HepG2 (cell line): ENCODE measurements at regions not wholly inside any gene's neighbourhood (a gene's known extent, or its start where the extent isn't known, plus 50 kb on each side); places are given as distances from the start of the nearest gene placed in this dataset.

Experiments
- ATAC-seq: fragments of 200-7000 bp; cut with Tn5 transposase; 3 replicates; pipeline ENCODE4 v1.9.1; 2020; ENCODE audit warnings: mild to moderate bottlenecking, moderate library complexity
- BruUV-seq: library from RNA; stranded (reverse); fragments of 400-500 nt; replicated peaks from 2 replicates; lab custom pipeline; 2021; lab: Mats Ljungman, UMichigan
- CTCF ChIA-PET: fragments of 300-600 bp; formaldehyde crosslinking; extraction: SDS; loops from one replicate; lab custom pipeline; 2021; ENCODE audit warnings: low total read pairs, inconsistent platforms, low intra/inter-chr PET ratio; lab: Yijun Ruan, JAX
- POLR2A ChIA-PET: fragments of 350-600 bp; sonication (Branson Sonifier 250); formaldehyde crosslinking; loops from one replicate; lab custom pipeline; 2020; ENCODE audit warnings: antibody characterized with exemption, inconsistent platforms; lab: Yijun Ruan, JAX
- DNase-seq: peaks from one replicate; pipeline ENCODE4 v3.0.0-alpha.2; 2015; ENCODE audit warnings: low spot score
- FAIRE-seq: peaks from 3 replicates; lab custom pipeline; 2011; peaks lifted over from hg19 to GRCh38; lab: Jason Lieb, UNC
- H2AFZ ChIP-seq: one replicate; pipeline ENCODE4 v1.6.1; 2011; ENCODE audit warnings: low read length, inconsistent platforms
- H3K27ac ChIP-seq: fragments of 300-600 bp; 3 replicates; pipeline ENCODE4 v1.8.0; 2011; ENCODE audit warnings: mixed run types, mild to moderate bottlenecking, mixed read lengths, low read length, inconsistent platforms; ENCODE audit not compliant: insufficient read depth; ENCODE audit errors: extremely low read length
- H3K27me3 ChIP-seq, 2 experiments: fragments of 200-600 bp in 1 of 2; 2 replicates in 1 of 2; 3 replicates in 1 of 2; pipeline versions ENCODE4 v1.6.0 to v1.8.0; 2011; ENCODE audit warnings: low read length in 2 of 2, mild to moderate bottlenecking in 2 of 2, moderate library complexity in 2 of 2, inconsistent platforms in 1 of 2; ENCODE audit not compliant: insufficient read depth in 2 of 2, control insufficient read depth in 1 of 2
- H3K36me3 ChIP-seq, 2 experiments: fragments of 200-600 bp in 1 of 2; replicated peaks in 1 of 2; 2 replicates in 1 of 2; 3 replicates in 1 of 2; pipeline versions ENCODE4 v1.5.1 to v1.8.0; 2011; ENCODE audit warnings: low read length in 2 of 2, inconsistent platforms in 1 of 2; ENCODE audit not compliant: insufficient read depth in 2 of 2, control insufficient read depth in 1 of 2
- H3K4me1 ChIP-seq: 2 replicates; pipeline ENCODE4 v1.5.1; 2012; ENCODE audit warnings: low read length, inconsistent platforms; ENCODE audit not compliant: insufficient read depth
- H3K4me2 ChIP-seq: 2 replicates; pipeline ENCODE4 v1.6.0; 2011; ENCODE audit warnings: low read depth, low read length, inconsistent platforms
- H3K4me3 ChIP-seq, 3 experiments: fragments of 200-600 bp in 1 of 3; sonication (generic), shearing (Covaris generic) in 1 of 3; replicated peaks in 1 of 3; 2 replicates each; pipeline ENCODE4 v1.5.1; 2011 to 2016; ENCODE audit warnings: low read length in 3 of 3, inconsistent platforms in 2 of 3, low read depth in 2 of 3, mild to moderate bottlenecking in 2 of 3, control low read depth in 1 of 3, mixed read lengths in 1 of 3; ENCODE audit not compliant: insufficient read depth in 1 of 3
- H3K79me2 ChIP-seq: one replicate; pipeline ENCODE4 v1.6.1; 2011; ENCODE audit warnings: low read length, inconsistent platforms; ENCODE audit not compliant: insufficient read depth
- H3K9ac ChIP-seq: 2 replicates; pipeline ENCODE4 v1.6.0; 2011; ENCODE audit warnings: mild to moderate bottlenecking, low read depth, low read length, inconsistent platforms; ENCODE audit not compliant: insufficient read depth
- H3K9me3 ChIP-seq: 2 replicates; pipeline ENCODE4 v1.5.1; 2012; ENCODE audit warnings: mild to moderate bottlenecking, low read length
- H4K20me1 ChIP-seq: 2 replicates; pipeline ENCODE4 v1.6.0; 2011; ENCODE audit warnings: inconsistent platforms, mild to moderate bottlenecking, low read length, moderate library complexity; ENCODE audit not compliant: insufficient read depth
- HNRNPK ChIP-seq: fragments of 200-400 bp; formaldehyde crosslinking; IDR thresholded peaks from 2 replicates; pipeline ENCODE4 v1.6.1; 2018; ENCODE audit warnings: low read length, low read depth, moderate library complexity, mild to moderate bottlenecking; ENCODE audit not compliant: poor library complexity, severe bottlenecking
- POLR2AphosphoS5 ChIP-seq: IDR thresholded peaks from 2 replicates; pipeline ENCODE4 v1.6.1; 2012; ENCODE audit warnings: low read depth, low read length
- REST ChIP-seq, 2 experiments: IDR thresholded peaks; 2 replicates each; pipeline ENCODE4 v1.6.1; 2011 to 2012; ENCODE audit warnings: low read length in 2 of 2, borderline replicate concordance in 1 of 2, low read depth in 1 of 2, mild to moderate bottlenecking in 1 of 2, moderate library complexity in 1 of 2
- SP2 ChIP-seq: sonication (generic); formaldehyde crosslinking; IDR thresholded peaks from 2 replicates; pipeline ENCODE4 v1.5.1; 2020; ENCODE audit warnings: mild to moderate bottlenecking, missing genetic modification reagents
- ZBTB7A ChIP-seq: sonication (generic); formaldehyde crosslinking; IDR thresholded peaks from 2 replicates; pipeline ENCODE4 v1.8.0; 2022; ENCODE audit warnings: mild to moderate bottlenecking, missing genetic modification reagents
- WGBS: methylation state at CpG from one replicate; pipeline ENCODE4 v1.1.6; 2017; ENCODE audit warnings: low lambda C conversion rate; 5-methylcytosine and 5-hydroxymethylcytosine counted together
- in situ Hi-C: cut with HindIII; loops from 2 replicates; pipeline ENCODE4 v1.10.0; 2017; ENCODE audit warnings: low pct_unique_long_range_greater_than_20kb; ENCODE audit not compliant: extremely low pct_ligation_motif_present
- intact Hi-C: fragments of 100-400 bp; cut with micrococcal nuclease; formaldehyde crosslinking; loops from one replicate; pipeline ENCODE4 v1.10.0; 2022; ENCODE audit not compliant: unreplicated experiment
- TF ChIP-seq, protein P1 (sequence below): sonication (generic); formaldehyde crosslinking; IDR thresholded peaks from 2 replicates; pipeline ENCODE4 v1.5.0; 2020; ENCODE audit warnings: mild to moderate bottlenecking, low read depth, missing genetic modification reagents, borderline replicate concordance

DNA sequence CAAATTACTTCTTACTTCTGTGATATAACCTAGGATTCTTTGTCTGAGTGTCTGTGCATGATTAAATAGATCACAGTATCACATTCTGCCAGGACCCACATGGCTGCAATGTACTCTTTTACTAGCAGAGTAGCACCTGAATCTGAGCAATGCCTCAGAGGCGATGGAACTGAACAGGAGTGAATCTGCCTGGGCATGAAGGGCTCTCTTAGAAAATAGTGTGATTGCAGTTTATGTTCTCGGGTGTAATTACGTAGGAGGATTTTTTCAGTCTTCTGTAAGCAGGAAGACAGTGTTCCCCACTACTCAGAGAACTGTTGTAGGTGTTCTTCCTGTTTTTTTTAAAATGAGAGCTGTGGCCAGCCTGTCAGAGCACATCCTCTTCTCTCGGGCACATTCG is 802.3 kb downstream of the NLGN4Y start:
- Histone ChIP-seq H3K79me2 (no peaks in the 10 kb centered on the region), H3K9me3 (no peaks in the 10 kb centered on the region), H2AFZ (no peak overlapping the region), H3K36me3 (no peaks in the 10 kb centered on the region)
- no peak for ATAC-seq
- FAIRE-seq = no peak
- POLR2A ChIA-PET = no interaction called here
- TF ChIP-seq ZBTB7A (CRISPR knock-in tag) (no peak), HNRNPK (no peak), SP2 (CRISPR knock-in tag) (no peak)
- TF ChIP-seq, all 625 proteins: peak for 0
- Histone ChIP-seq H3K27me3 (no peaks in the 10 kb centered on the region), H3K27ac (no peak overlapping the region), H3K4me2 (no peak overlapping the region), H3K4me3 (no peak overlapping the region), H4K20me1 (no peaks in the 10 kb centered on the region), H3K4me1 (no peaks in the 10 kb centered on the region), H3K9ac (no peak overlapping the region)
- intact Hi-C loops = no loop called here
- 5% methylated on average over 4 of the region's 5 CpGs for WGBS
- BruUV-seq = no TSS peak
- no peak for DNase-seq
- CTCF ChIA-PET = no interaction called here
- in situ Hi-C loops = no loop called here

GRCh38 chrY:15328848-15329247 is 804.5 kb downstream of the NLGN4Y start:
- no peaks in the 10 kb centered on the region for H3K27me3 ChIP-seq
- POLR2A ChIA-PET = no interaction called here
- no peak overlapping the region for H2AFZ ChIP-seq
- 13% methylated on average over 3 of the region's 3 CpGs for WGBS
- H3K27ac ChIP-seq = no peak overlapping the region
- ATAC-seq = no peak
- no peaks in the 10 kb centered on the region for H3K9me3 ChIP-seq
- H3K36me3 ChIP-seq = no peaks in the 10 kb centered on the region
- CTCF ChIA-PET = no interaction called here
- BruUV-seq = no TSS peak
- FAIRE-seq = no peak
- no peak for DNase-seq
- H3K9ac ChIP-seq = no peak overlapping the region
- H3K4me2 ChIP-seq = no peak overlapping the region
- H3K79me2 ChIP-seq = no peaks in the 10 kb centered on the region
- H4K20me1 ChIP-seq = no peaks in the 10 kb centered on the region
- H3K4me1 ChIP-seq = no peaks in the 10 kb centered on the region
- intact Hi-C loops = no loop called here
- TF ChIP-seq POLR2AphosphoS5 (no peak), REST (IDR thresholded peaks at IDR 0.05; ENCODE audit: borderline replicate concordance in 1 of 2, low read depth in 1 of 2, low read length in 2 of 2) (no peak)
- TF ChIP-seq, protein P1, sequence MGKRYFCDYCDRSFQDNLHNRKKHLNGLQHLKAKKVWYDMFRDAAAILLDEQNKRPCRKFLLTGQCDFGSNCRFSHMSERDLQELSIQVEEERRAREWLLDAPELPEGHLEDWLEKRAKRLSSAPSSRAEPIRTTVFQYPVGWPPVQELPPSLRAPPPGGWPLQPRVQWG = no peak
- no peak overlapping the region for H3K4me3 ChIP-seq
- in situ Hi-C loops = no loop called here
